ENCODE measurements at regions not wholly inside any gene's neighbourhood (a gene's known extent, or its start where the extent isn't known, plus 50 kb on each side); places are given as distances from the start of the nearest gene placed in this dataset.

DNA sequence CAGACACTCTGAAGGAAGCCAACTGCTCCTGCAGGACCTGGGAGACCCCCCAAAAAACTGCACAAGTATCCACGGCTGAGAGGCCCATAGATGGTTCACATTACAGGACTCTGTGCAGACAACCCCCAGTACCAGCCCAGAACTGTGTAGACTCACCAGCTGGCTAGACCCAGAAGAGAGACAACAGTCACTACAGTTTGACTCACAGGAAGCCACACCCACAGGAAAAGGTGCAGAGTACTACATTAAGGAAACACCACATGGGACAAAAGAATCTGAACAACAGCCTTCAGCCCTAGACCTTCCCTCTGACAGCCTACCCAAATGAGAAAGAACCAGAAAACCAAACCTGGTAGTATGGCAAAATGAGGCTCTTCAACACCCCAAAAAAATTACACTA is 281.2 kb upstream of the RGMB start:
- DNase-seq (ENCODE audit: low read depth in 3 of 3), result no peak

DNA sequence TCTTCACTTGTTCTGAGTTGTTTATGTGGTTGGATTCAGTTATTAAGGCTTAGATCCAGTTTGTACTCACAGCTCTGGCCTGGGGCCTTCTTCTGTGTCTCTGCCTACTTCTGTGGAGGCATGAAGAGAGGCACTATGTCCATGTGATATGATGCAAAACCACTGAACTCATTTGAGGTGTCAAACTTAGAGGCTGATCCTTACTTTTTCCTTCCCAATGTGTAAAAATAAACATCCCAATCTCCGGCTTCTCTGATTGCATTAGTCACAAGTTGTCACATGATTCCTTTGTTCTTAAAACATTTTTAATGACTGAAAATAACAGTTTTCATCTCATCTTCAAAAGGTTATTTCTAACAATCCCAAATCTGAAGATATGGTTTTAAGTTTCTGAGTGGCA is 276.0 kb upstream of the RGMB start:
- no peak for DNase-seq (ENCODE audit: low read depth in 3 of 3)

DNA sequence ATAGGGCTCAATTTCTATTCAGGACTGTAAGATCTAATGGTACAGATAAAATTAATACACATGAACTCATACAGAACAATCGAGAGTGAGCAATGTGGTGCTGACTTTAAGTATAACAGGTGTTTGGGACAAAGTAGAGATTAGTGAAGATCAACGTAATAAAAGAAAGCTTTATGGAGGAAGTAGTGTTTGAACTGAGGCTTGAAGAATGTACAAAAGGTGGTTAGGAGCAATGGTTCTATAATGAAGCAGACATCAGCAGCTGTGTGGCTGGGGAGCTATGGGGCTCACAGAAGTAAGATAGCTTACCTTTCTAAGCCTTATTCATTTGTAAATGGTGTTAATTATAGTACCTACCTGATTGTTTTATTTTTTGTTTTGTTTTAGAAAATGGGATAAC is 275.4 kb upstream of the RGMB start:
- no peak for DNase-seq (ENCODE audit: low read depth in 3 of 3)

DNA sequence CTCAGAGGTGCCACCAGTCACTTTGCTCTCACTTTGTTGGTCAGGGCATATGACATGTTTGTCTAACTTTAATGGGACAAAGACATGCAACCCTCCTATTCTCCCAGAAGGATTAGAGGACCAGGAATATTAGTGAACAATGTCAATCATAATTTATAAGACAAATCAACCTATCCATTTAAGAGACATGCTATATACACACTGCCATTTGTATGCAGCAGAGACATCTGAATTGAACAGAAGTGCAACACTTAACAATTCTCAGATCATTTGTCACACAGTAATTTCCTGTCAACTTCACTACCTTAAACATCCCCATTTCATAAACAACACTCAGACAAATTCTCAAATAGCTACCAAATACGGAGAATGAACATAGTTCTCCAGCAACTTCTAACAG is 273.6 kb upstream of the RGMB start:
- no peak for DNase-seq (ENCODE audit: low read depth in 3 of 3)

DNA sequence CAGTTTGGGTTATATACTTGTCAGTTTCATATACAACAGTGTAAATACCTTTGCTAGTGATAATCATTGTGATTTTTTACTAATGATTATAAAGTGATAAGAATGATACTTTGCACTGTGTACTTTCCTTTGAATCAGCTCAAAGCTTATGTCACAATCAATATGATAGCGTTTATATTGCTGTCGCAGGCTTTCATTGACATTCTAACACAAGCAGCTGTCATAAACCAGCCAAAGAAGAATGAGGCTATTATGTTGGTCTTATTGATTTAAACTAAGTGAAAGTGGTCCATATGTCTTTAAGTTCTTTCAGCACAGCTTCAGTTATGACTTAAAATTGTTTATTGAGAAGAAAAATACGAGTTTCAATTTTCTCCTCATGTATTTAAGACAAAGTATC is 272.7 kb upstream of the RGMB start:
- no peak for DNase-seq (ENCODE audit: low read depth in 3 of 3)

DNA sequence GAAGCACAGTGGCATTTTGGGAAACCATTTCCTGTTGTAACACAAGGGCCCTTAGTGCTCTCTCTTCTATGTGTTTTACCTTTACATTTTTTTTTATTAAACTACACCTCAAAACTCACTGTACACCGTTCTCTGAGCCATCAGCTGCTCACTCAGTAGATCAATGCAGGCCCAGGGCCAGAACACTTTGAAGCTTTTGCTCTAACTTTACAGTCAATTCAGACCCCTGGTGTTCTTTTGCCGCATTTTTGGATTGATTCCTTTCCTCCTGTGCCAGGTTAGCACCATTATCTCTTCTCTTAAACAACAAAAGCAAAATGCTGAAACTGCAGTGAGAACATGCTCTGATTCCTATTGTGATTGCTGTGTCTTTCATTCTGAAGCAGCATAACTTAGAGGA is 269.8 kb upstream of the RGMB start:
- DNase-seq (ENCODE audit: low read depth in 3 of 3), result no peak

DNA sequence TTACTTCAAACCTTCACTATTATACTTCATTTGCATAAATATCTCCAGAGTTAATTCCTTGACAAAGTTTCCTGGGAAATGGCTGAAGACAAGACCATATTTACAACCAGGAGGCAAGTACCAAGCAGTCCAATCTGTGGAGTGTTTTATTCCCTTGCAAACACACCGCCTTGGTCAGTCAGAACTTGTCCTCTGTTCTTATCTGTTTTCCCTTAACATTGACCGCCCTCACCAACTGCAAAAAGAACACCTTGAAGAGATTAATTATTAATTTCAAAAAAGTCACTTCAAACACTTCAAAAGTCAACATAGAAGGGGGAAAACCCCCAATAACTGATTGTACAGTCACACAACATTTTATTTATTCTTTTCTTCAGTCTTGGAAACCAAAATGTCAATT is 269.0 kb upstream of the RGMB start:
- no peak for DNase-seq (ENCODE audit: low read depth in 3 of 3)

DNA sequence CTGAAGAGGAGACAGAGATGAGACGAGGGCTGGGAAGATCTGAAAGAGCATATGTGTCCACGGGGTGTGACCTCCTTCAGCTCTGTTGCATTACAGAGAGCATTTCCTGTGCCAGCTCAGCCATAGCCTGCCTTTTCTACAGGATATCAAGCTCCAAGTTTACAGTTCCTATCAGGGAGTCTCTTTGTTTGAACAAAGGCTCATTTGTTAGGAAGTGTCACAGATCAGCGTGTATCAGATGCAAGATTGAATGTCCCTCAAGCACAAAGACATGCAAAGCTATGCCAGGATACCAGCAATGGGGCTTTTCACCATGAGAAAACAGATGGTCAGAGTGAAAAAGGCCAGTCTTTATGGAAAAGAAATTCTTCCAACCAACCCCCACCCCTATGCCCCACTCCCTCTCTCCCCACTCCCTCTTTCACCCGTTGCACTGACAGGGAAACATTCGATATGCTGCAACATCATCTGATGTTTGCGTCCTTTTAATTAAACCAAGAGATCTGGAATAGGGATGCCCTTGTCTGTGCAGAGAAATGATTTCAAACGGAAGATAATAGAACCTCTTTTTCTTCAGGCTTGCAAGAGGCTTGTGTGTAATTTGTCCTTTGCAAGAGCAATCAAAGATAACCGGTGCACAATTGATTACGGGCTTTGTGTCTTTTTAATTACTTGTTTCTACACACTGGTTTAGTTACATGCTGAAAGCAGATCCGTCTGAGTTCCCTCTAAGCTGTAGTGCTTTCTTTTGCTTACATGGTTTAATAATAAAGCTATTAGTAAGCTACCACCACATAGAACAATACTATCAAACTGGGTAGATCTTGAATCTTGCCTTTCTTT is 263.1 kb upstream of the RGMB start:
- DNase-seq (ENCODE audit: low read depth in 3 of 3), result no peak

DNA sequence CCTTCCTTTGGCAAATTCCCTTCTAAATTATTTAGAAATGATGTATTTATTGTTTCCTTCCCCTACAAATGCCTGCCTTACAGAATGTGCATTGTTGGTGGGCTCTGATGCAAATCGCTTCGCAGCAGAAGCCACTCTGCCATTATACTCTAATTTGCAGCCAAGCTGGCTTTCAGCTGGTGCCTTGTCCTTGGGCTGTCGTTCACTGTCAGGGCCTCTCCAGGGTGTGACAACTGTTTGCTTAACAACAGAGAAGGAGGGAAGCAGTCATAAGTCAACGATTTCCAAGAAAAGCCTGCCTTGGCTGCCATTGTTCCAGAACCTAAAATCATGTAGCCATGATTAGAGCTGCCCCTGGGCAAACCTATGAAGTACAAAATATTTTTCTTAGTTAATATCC is 260.1 kb upstream of the RGMB start:
- DNase-seq (ENCODE audit: low read depth in 3 of 3), result no peak

DNA sequence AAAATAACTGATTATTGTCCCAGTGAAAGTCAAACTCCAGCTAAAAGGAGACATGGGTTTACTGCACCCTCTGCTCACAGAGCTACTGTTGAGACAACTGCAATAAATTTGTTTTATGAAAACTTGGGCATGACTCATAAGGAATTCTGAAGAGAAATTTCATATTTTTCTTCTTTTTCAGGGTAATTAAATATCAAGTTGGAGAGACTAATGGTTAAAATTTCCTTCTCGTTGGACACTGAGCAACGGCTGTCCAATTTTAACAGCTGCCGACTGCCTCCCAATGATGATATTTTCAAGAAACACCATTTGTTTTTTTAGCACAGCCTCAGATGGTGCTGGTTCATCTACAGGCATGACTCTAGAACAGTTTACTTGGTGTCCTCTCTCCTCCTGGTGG is 259.2 kb upstream of the RGMB start:
- no peak for DNase-seq (ENCODE audit: low read depth in 3 of 3)

DNA sequence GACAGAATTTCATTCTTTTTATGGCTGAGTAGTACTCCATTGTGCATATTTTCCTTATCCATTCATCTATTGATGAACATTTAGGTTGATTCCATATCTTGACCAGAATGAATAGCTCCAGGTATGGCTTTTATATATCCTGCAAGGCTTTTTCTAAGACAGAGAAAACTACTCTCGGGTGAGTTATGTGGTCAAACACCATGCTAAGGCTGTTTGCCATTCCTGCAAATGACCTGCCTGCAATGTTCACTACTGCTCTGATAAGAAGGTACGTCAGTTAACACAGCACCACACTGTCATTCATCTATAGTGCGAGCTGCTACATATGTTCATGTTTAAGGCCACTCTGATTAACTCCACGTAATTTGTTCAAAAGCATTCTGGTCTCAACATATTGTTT is 256.8 kb upstream of the RGMB start:
- no peak for DNase-seq (ENCODE audit: low read depth in 3 of 3)

DNA sequence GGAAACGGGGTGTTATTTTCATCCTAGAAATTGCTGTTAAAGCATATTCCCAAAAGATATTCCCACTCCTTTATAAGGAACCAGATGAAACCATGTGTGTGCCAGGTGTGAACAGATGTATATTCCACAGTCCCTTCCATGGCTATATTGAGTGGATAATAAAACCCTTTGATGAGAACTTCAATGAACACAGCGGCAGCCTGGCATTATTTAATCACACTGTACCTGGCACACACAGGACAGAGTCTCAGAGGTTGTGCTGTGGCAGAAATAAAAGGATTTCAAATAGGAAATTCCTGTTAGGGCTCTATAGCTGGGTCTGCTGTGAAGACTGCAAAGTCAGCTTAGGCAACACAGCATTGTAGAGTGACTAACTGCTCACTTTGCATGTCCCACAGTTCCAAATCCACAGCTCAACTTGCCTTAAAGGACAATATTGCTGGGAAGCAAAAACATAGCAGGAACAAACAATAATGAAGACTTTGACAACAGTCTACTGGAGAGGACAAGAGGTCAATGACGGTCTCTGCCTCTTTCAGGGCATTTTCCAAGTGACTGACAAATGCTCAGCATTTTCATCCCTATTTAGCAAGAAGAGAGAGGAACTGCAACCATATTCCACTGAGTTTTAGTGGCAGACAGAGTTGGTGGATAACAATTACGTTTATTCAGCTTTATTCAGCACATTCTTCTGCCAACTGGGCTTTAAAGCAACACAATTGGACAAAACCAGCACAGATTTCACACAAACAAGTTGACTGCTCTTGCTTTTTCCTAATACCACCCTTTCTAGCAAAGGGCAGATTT is 255.7 kb upstream of the RGMB start:
- DNase-seq (ENCODE audit: low read depth in 3 of 3), result no peak

DNA sequence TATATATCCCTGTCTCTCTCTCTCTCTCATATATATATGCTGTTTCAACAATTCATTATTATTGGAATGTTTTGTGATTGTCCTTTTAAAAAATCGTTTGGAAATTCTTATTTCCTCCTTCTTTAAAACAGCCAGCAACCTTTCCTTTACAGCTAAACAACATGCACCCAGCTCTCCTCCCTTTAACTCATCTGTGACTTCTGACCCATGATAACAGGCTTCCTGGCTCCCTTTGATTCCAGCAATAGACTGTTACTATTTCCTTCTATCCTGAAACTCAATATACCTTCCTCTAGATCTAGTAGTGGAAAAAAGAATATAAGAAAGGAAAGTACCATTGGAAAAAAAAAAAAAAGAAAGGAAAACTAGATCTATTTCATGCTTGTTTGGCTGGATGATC is 254.7 kb upstream of the RGMB start:
- no peak for DNase-seq (ENCODE audit: low read depth in 3 of 3)

DNA sequence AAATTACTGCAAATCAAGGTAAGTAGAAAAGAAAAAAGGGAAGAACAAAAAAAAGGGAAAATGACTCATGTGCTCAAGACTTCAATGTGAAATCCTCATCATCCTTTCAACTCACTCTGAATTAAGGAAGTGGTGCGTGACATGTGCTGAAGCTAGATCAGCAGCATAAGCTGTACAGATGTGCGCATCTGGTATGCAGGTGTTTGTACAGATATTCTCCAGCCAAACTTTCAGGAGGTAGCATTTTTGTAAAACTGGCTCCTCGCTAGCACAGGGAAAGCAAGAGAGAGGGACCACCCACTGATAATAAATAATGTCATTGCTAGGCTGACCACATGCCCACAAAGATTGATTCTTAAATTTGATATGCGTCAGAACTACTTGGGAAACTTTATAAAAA is 253.9 kb upstream of the RGMB start:
- DNase-seq (ENCODE audit: low read depth in 3 of 3), result no peak

DNA sequence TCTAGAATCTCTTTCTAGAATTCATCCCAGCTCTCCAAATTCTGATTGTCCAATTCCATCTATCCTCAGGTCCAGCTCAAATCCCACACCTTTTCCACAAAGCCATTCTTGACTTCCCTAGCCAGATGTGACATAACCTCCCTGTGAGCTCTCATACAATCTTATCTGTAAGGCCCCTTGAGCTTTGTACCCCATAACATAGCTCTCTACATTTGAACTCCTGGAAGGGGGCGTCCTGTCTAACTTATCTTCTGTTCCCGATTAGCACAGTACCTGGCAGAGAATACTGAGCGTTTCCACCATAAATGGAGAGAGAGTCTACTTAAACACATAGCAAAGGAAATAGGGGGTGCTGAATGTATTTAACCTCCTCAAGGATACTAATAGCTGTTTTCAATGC is 251.6 kb upstream of the RGMB start:
- DNase-seq (ENCODE audit: low read depth in 3 of 3), result no peak

DNA sequence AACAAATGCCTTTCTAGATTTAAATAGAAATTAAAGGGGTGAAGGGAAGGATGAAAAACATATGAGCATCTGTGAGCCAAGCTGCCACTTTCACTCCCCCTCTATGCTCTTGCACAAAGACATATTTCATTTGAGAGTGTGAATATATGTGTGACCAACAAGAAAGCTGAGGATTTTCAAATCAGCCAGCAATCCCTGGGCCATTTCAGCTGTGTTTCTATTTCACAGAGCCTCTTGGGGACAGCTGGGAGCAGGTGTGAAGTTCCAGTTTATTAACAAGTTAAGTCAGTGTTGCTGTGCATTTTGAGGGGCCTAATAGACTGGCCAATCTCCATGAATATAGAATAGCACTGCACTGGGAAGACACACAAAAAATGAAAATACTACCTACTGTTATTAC is 248.7 kb upstream of the RGMB start:
- no peak for DNase-seq (ENCODE audit: low read depth in 3 of 3)

DNA sequence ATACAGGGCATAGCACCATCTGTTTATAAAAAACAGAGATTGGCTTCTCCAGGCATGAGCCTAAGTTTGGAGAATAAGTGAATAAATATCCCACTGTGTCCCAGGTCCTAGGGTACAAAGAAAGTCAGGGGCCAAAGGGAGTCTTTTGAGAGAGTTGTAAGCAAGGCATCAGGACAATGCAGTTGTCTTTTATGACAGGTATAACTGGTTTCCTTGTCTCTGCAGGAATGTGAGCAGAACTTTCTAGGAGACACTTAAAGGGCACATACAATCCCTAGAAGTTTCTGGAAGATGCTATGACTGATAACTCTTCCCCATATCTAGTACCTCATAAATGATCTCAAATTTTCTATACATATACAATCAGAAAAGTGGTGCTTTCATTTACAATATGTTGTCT is 245.6 kb upstream of the RGMB start:
- DNase-seq (ENCODE audit: low read depth in 3 of 3), result no peak

DNA sequence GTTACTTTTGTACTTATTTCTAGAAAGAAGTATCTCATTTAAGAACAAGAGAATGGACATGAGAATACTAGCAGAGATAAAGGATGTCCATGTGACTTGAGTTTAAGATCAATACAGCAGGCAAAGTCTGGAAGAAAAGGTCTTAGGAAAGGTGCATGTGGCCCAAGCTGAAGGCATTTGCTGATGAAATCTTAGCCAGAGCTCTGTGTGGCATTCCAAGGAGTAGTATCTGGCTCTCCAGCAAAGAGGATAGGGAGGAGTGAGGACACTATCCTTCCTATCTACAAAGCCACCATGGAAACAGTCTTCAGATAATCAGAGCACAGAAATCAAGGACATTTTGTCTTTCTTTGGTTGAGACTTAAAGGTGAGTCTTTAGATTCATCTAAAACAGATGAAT is 244.1 kb upstream of the RGMB start:
- no peak for DNase-seq (ENCODE audit: low read depth in 3 of 3)

DNA sequence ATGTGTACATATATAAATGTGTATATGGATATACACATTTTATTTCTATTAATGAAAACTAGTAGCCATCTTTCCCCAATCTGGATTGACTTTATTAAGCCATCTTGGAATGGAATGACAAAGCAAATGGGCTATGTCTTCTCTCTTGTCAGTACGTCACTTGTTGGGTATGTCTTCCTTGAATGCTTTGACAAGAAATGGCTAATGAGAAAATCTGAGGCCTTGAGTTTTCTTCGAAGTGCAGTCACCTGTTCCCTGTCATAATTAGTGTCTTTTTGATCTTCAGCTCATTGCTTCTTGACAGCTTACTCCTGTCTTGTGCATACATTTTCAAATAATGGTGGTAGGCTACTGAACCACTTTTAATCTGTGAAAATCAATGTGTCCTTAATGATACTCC is 243.2 kb upstream of the RGMB start:
- no peak for DNase-seq (ENCODE audit: low read depth in 3 of 3)

DNA sequence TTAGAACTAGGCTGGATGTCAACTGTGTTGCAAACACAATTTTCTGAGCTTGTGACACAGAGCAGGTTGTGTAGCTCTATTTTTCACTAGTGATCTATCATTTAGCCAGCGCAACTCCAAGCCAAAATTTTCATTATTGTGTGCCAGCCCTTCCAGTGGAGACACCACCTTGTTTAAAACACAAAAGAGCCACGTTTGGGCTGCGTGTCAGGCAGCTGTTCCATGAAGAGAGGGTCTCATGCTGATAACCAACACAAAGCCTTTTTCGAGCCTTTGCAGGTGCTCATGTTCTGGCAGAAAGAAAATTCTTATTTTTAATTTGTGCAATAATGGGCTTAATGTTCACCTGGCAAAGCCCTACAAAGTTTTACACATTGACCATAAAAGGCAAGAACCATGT is 237.6 kb upstream of the RGMB start:
- no peak for DNase-seq (ENCODE audit: low read depth in 3 of 3)

DNA sequence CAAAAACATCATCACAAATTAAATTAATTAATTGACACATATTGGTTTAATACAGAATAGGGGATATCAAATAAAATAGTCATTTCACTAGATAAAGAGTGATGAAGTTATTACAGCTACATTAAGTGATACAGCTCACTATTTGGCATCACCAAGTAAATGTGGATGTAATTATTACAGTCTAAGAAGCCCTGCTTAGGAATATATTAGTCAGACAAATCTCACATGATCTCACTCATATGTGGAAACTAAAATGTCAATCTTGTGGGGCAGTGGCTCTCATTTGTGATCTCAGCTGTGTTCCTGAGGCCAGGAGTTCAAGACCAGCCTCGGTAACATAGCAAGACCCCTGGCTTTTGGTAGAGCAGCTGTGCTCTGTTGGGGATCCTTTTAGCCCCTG is 233.4 kb upstream of the RGMB start:
- no peak for DNase-seq (ENCODE audit: low read depth in 3 of 3)

DNA sequence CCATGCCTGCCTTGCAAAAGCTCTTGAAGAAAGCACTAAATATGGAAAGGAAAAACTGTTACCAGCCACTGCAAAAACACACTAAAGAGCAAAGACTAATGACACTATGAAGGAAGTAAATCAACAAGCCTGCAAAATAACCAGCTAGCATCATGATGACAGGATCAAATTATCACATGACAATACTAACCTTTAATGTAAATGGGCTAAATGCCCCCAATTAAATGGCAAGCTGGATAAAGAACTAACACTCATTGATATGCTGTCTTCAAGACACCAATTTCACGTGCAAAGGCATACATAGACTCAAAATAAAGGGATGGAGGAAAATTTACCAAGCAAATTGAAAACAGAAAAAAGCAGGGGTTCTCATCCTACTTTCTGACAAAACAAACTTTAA is 231.8 kb upstream of the RGMB start:
- DNase-seq (ENCODE audit: low read depth in 3 of 3), result no peak

DNA sequence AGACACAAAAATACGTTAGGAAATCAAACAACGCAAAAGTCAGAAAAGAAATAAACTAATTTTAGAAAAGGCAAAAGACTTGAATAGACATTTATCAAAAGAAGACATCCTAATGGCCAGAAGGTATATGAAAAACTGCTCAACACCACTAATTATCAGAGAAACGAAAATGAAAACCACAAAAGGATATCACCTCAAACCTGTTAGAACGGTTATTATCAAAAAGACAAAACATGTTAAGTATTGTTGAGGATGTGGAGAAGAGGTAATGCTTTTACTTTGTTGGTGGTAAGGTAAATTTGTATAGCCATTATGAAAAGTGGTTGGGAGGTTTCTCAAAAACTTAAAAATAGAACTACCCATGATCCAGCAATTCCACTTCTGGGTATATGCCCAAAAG is 230.0 kb upstream of the RGMB start:
- DNase-seq (ENCODE audit: low read depth in 3 of 3), result no peak

All from stimulated activated CD4-positive, alpha-beta T cell treated with anti-CD3 and anti-CD28 coated beads, TNF-alpha, amount 100 ng/mL, for 48 hours (primary cell).